ENCODE measurements at regions not wholly inside any gene's neighbourhood (a gene's known extent, or its start where the extent isn't known, plus 50 kb on each side); places are given as distances from the start of the nearest gene placed in this dataset.

- TF ChIP-seq EP300 (IDR thresholded peaks at IDR 0.05) (no peak), POLR2A (IDR thresholded peaks at IDR 0.05) (no peak), CTCF (IDR thresholded peaks at IDR 0.05) (no peak)
Measured at GRCh38 chr18:10284540-10285282, 169.7 kb upstream of the APCDD1 start.
